DMS79 (cell line): ENCODE measurements at regions not wholly inside any gene's neighbourhood (a gene's known extent, or its start where the extent isn't known, plus 50 kb on each side); places are given as distances from the start of the nearest gene placed in this dataset.
"Not testable (repeated sequence)": the region's sequence is repeated elsewhere in the genome, so short reads cannot be mapped to it uniquely, and the experiment has no call there.

Experiments
- DNase-seq: peaks from one replicate; lab custom pipeline; 2025; lab: John Stamatoyannopoulos, UW

GRCh38 chr21:32884062-32884461 is 112.5 kb upstream of the PAXBP1 start:
- DNase-seq, result no peak

GRCh38 chr21:32886339-32886738 is 114.8 kb upstream of the PAXBP1 start:
- no peak for DNase-seq

- no peak for DNase-seq
Measured at GRCh38 chr21:32887026-32887425, 115.5 kb upstream of the PAXBP1 start.

GRCh38 chr21:32888971-32889370 is 117.4 kb upstream of the PAXBP1 start:
- no peak for DNase-seq

- DNase-seq, result no peak
Measured at GRCh38 chr21:32889596-32889995, 118.0 kb upstream of the PAXBP1 start.

- no peak for DNase-seq
Measured at GRCh38 chr21:32894321-32894720, 122.8 kb upstream of the PAXBP1 start.

- DNase-seq, result no peak
Measured at GRCh38 chr21:32900814-32901213, 124.9 kb upstream of the OLIG2 start.

- DNase-seq, result no peak
Measured at GRCh38 chr21:32907521-32907920, 118.2 kb upstream of the OLIG2 start.

GRCh38 chr21:32908534-32908933 is 117.2 kb upstream of the OLIG2 start:
- no peak for DNase-seq

GRCh38 chr21:32909393-32909792 is 116.3 kb upstream of the OLIG2 start:
- DNase-seq, result no peak

- no peak for DNase-seq
Measured at GRCh38 chr21:32914424-32915039, 111.2 kb upstream of the OLIG2 start.

GRCh38 chr21:32915099-32915498 is 110.6 kb upstream of the OLIG2 start:
- DNase-seq, result no peak

GRCh38 chr21:32916088-32916487 is 109.6 kb upstream of the OLIG2 start:
- no peak for DNase-seq

- no peak for DNase-seq
Measured at GRCh38 chr21:32916522-32917099, 109.1 kb upstream of the OLIG2 start.

GRCh38 chr21:32917362-32918135 is 108.2 kb upstream of the OLIG2 start:
- no peak for DNase-seq

- DNase-seq, result no peak
Measured at GRCh38 chr21:32918478-32919120, 107.1 kb upstream of the OLIG2 start.

- DNase-seq, result no peak
Measured at GRCh38 chr21:32920474-32920873, 105.3 kb upstream of the OLIG2 start.

GRCh38 chr21:32921632-32922230 is 104.0 kb upstream of the OLIG2 start:
- no peak for DNase-seq

GRCh38 chr21:32925098-32925497 is 100.6 kb upstream of the OLIG2 start:
- no peak for DNase-seq

- DNase-seq, result no peak
Measured at GRCh38 chr21:32929633-32930038, 96.1 kb upstream of the OLIG2 start.

GRCh38 chr21:32930673-32931072 is 95.1 kb upstream of the OLIG2 start:
- no peak for DNase-seq

GRCh38 chr21:32934068-32934467 is 91.7 kb upstream of the OLIG2 start:
- DNase-seq, result not testable (repeated sequence)
